SU-DHL-6 (cell line): ENCODE measurements at regions not wholly inside any gene's neighbourhood (a gene's known extent, or its start where the extent isn't known, plus 50 kb on each side); places are given as distances from the start of the nearest gene placed in this dataset.

Experiments used
- CTCF ChIP-seq: fragments of 200-600 bp; sonication (generic); IDR thresholded peaks from one replicate; pipeline ENCODE4 v1.5.1; 2017; ENCODE audit warnings: antibody characterized with exemption, mild to moderate bottlenecking, low read length, moderate library complexity; ENCODE audit not compliant: insufficient read depth, poor library complexity, severe bottlenecking
- EZH2phosphoT487 ChIP-seq: fragments of 200-600 bp; sonication (generic), shearing (Covaris generic); conservative IDR thresholded peaks from 2 replicates; pipeline ENCODE4 v1.6.1; 2018; ENCODE audit warnings: mild to moderate bottlenecking, antibody characterized with exemption, low read length, moderate library complexity, mixed read lengths

- TF ChIP-seq CTCF (no peak), EZH2phosphoT487 (no peak)
Observed at GRCh38 chr2:67724261-67724660, 327.1 kb downstream of the ETAA1 start.
